ENCODE measurements at regions not wholly inside any gene's neighbourhood (a gene's known extent, or its start where the extent isn't known, plus 50 kb on each side); places are given as distances from the start of the nearest gene placed in this dataset.

- H3K36me3 Mint-ChIP-seq, result peaks cover 26% of the 10 kb centered on the region
- TF ChIP-seq CTCF (IDR thresholded peaks at IDR 0.05; ENCODE audit: unreplicated experiment), result no peak
- no peak for DNase-seq (ENCODE audit: low spot score in 2 of 2, unreplicated experiment in 2 of 2)
- H3K4me3 Mint-ChIP-seq, result no peak overlapping the region
- no peak overlapping the region for H3K27ac Mint-ChIP-seq
- H3K9me3 Mint-ChIP-seq, result no peaks in the 10 kb centered on the region
- no peaks in the 10 kb centered on the region for H3K4me1 Mint-ChIP-seq
- H3K27me3 Mint-ChIP-seq (ENCODE audit: low read depth), result no peaks in the 10 kb centered on the region
Measured at GRCh38 chr22:25354456-25354855, 135.0 kb downstream of the CRYBB2 start.

GRCh38 chr22:25357132-25357455 lies 137.7 kb downstream of the CRYBB2 start:
- DNase-seq (ENCODE audit: low spot score in 2 of 2, unreplicated experiment in 2 of 2), result no peak
- Mint-ChIP-seq H3K36me3 (peaks cover 17% of the 10 kb centered on the region), H3K9me3 (no peaks in the 10 kb centered on the region), H3K27ac (no peak overlapping the region), H3K27me3 (ENCODE audit: low read depth) (no peaks in the 10 kb centered on the region), H3K4me1 (no peaks in the 10 kb centered on the region), H3K4me3 (no peak overlapping the region)
- TF ChIP-seq CTCF (IDR thresholded peaks at IDR 0.05; ENCODE audit: unreplicated experiment), result no peak

- Mint-ChIP-seq H3K27ac (no peak overlapping the region), H3K4me1 (no peaks in the 10 kb centered on the region)
Measured at GRCh38 chr22:25357606-25358420, 138.4 kb downstream of the CRYBB2 start.

GRCh38 chr22:25358421-25359170 lies 139.2 kb downstream of the CRYBB2 start:
- Mint-ChIP-seq H3K36me3 (peaks cover 15% of the 10 kb centered on the region), H3K27ac (no peak overlapping the region), H3K4me3 (no peak overlapping the region), H3K27me3 (ENCODE audit: low read depth) (no peaks in the 10 kb centered on the region), H3K4me1 (no peaks in the 10 kb centered on the region), H3K9me3 (no peaks in the 10 kb centered on the region)
- no peak for TF ChIP-seq CTCF (IDR thresholded peaks at IDR 0.05; ENCODE audit: unreplicated experiment)
- DNase-seq (ENCODE audit: low spot score in 2 of 2, unreplicated experiment in 2 of 2), result no peak

More at GRCh38 chr22:25357606-25358420, 138.4 kb downstream of the CRYBB2 start:
- Mint-ChIP-seq H3K36me3 (peaks cover 15% of the 10 kb centered on the region), H3K27me3 (ENCODE audit: low read depth) (no peaks in the 10 kb centered on the region), H3K9me3 (no peaks in the 10 kb centered on the region), H3K4me3 (no peak overlapping the region)
- no peak for DNase-seq (ENCODE audit: low spot score in 2 of 2, unreplicated experiment in 2 of 2)
- TF ChIP-seq CTCF (IDR thresholded peaks at IDR 0.05; ENCODE audit: unreplicated experiment), result no peak

- peaks cover 4% of the 10 kb centered on the region for H3K36me3 Mint-ChIP-seq
- no peak for TF ChIP-seq CTCF (IDR thresholded peaks at IDR 0.05; ENCODE audit: unreplicated experiment)
- H3K27ac Mint-ChIP-seq, result no peak overlapping the region
- DNase-seq (ENCODE audit: low spot score in 2 of 2, unreplicated experiment in 2 of 2), result no peak
- H3K27me3 Mint-ChIP-seq (ENCODE audit: low read depth), result no peaks in the 10 kb centered on the region
- no peaks in the 10 kb centered on the region for H3K9me3 Mint-ChIP-seq
- no peaks in the 10 kb centered on the region for H3K4me1 Mint-ChIP-seq
- no peak overlapping the region for H3K4me3 Mint-ChIP-seq
Measured at GRCh38 chr22:25359601-25360261, 140.3 kb downstream of the CRYBB2 start.
